ENCODE measurements at regions not wholly inside any gene's neighbourhood (a gene's known extent, or its start where the extent isn't known, plus 50 kb on each side); places are given as distances from the start of the nearest gene placed in this dataset.

- TF ChIP-seq CTCF (IDR thresholded peaks at IDR 0.05) (no peak), EP300 (IDR thresholded peaks at IDR 0.05) (no peak), POLR2A (IDR thresholded peaks at IDR 0.05) (no peak), POLR2AphosphoS5 (IDR thresholded peaks at IDR 0.05) (no peak)
These were observed 49.9 kb upstream of the ATP2B2 start for GRCh38 chr3:10555263-10555662.

Data from gastroesophageal sphincter (tissue), 3 donors.